IMR-90 (cell line): ENCODE measurements at regions not wholly inside any gene's neighbourhood (a gene's known extent, or its start where the extent isn't known, plus 50 kb on each side); places are given as distances from the start of the nearest gene placed in this dataset.
A peak's percentile ranks its signal among the peaks of the same experiment; 100 is the strongest.

Experiments used
- ATAC-seq: fragments of 200-7000 bp; cut with Tn5 transposase; 2 replicates; pipeline ENCODE4 v1.9.1; 2020; ENCODE audit warnings: low read depth, mild to moderate bottlenecking, moderate library complexity
- BruUV-seq: library from RNA; stranded (reverse); fragments of 400-500 nt; replicated peaks from 2 replicates; lab custom pipeline; 2021; lab: Mats Ljungman, UMichigan
- CTCF ChIA-PET: fragments of 300-600 bp; formaldehyde crosslinking; extraction: SDS; loops from one replicate; lab custom pipeline; 2021; ENCODE audit warnings: antibody characterized with exemption; lab: Yijun Ruan, JAX
- POLR2A ChIA-PET: fragments of 300-600 bp; sonication (Branson Sonifier 250); formaldehyde crosslinking; loops from one replicate; lab custom pipeline; 2022; ENCODE audit warnings: antibody characterized with exemption; ENCODE audit not compliant: unreplicated experiment; lab: Charles Lee
- DNase-seq: peaks from one replicate; pipeline ENCODE4 v3.0.0; 2013
- H2AFZ ChIP-seq: replicated peaks from 2 replicates; pipeline ENCODE3; 2013; ENCODE audit warnings: low read length, mild to moderate bottlenecking; ENCODE audit not compliant: poor library complexity
- H2AK5ac ChIP-seq: 2 replicates; pipeline ENCODE4 v1.6.1; 2013; ENCODE audit warnings: low read depth, low read length, inconsistent platforms
- H2AK9ac ChIP-seq: replicated peaks from 2 replicates; pipeline ENCODE3; 2013; ENCODE audit warnings: mild to moderate bottlenecking, low read depth, low read length, moderate library complexity; ENCODE audit not compliant: poor library complexity
- H2BK120ac ChIP-seq: 2 replicates; pipeline ENCODE4 v1.6.1; 2013; ENCODE audit warnings: low read depth, low read length, inconsistent platforms
- H2BK15ac ChIP-seq: 3 replicates; pipeline ENCODE4 v1.6.1; 2013; ENCODE audit warnings: low read depth, low read length, inconsistent platforms
- H2BK20ac ChIP-seq: 2 replicates; pipeline ENCODE4 v1.6.1; 2013; ENCODE audit warnings: low read depth, mild to moderate bottlenecking, inconsistent platforms, low read length, moderate library complexity
- H2BK5ac ChIP-seq: 2 replicates; pipeline ENCODE4 v1.6.1; 2013; ENCODE audit warnings: mild to moderate bottlenecking, low read depth, low read length, inconsistent platforms; ENCODE audit not compliant: poor library complexity, severe bottlenecking
- H3K14ac ChIP-seq: replicated peaks from 2 replicates; pipeline ENCODE4 v1.6.1; 2013; ENCODE audit warnings: low read depth, low read length, inconsistent platforms
- H3K18ac ChIP-seq: 2 replicates; pipeline ENCODE4 v1.6.1; 2013; ENCODE audit warnings: low read depth, low read length, control low read depth
- H3K23ac ChIP-seq: 2 replicates; pipeline ENCODE4 v1.6.1; 2013; ENCODE audit warnings: low read depth, low read length, inconsistent platforms
- H3K27ac ChIP-seq: 2 replicates; pipeline ENCODE4 v1.5.1; 2013; ENCODE audit warnings: mild to moderate bottlenecking, control low read depth, low read length; ENCODE audit not compliant: insufficient read depth
- H3K27me3 ChIP-seq: 2 replicates; pipeline ENCODE4 v1.6.1; 2013; ENCODE audit warnings: low read length; ENCODE audit not compliant: control insufficient read depth, insufficient read depth
- H3K36me3 ChIP-seq: 2 replicates; pipeline ENCODE4 v1.6.1; 2013; ENCODE audit warnings: low read length, mixed read lengths; ENCODE audit not compliant: control insufficient read depth, insufficient read depth
- H3K4ac ChIP-seq: 2 replicates; pipeline ENCODE4 v1.6.1; 2013; ENCODE audit warnings: low read depth, low read length, inconsistent platforms
- H3K4me1 ChIP-seq: 2 replicates; pipeline ENCODE4 v1.6.1; 2013; ENCODE audit warnings: low read length, mixed read lengths; ENCODE audit not compliant: control insufficient read depth, insufficient read depth
- H3K4me2 ChIP-seq: 2 replicates; pipeline ENCODE4 v1.6.1; 2013; ENCODE audit warnings: low read depth, mild to moderate bottlenecking, control low read depth, low read length, moderate library complexity
- H3K4me3 ChIP-seq: 2 replicates; pipeline ENCODE4 v1.5.1; 2013; ENCODE audit warnings: low read depth, mild to moderate bottlenecking, control low read depth, low read length, moderate library complexity; ENCODE audit not compliant: insufficient read depth
- H3K56ac ChIP-seq: 2 replicates; pipeline ENCODE4 v1.6.1; 2013; ENCODE audit warnings: low read length, inconsistent platforms; ENCODE audit not compliant: insufficient read depth; ENCODE audit errors: extremely low read depth
- H3K79me1 ChIP-seq, 2 experiments: 2 replicates each; pipeline ENCODE4 v1.6.1; 2013; ENCODE audit warnings: low read length in 2 of 2, inconsistent platforms in 1 of 2, low read depth in 1 of 2
- H3K9ac ChIP-seq: 2 replicates; pipeline ENCODE4 v1.6.1; 2013; ENCODE audit warnings: low read depth, low read length, control low read depth
- H3K9me1 ChIP-seq: 2 replicates; pipeline ENCODE4 v1.6.1; 2013; ENCODE audit warnings: low read length, inconsistent platforms; ENCODE audit not compliant: insufficient read depth
- H3K9me3 ChIP-seq: 2 replicates; pipeline ENCODE4 v1.6.1; 2013; ENCODE audit warnings: low read length; ENCODE audit not compliant: control insufficient read depth, insufficient read depth
- H4K20me1 ChIP-seq: 2 replicates; pipeline ENCODE4 v1.6.1; 2013; ENCODE audit warnings: low read length, inconsistent platforms; ENCODE audit not compliant: insufficient read depth
- H4K5ac ChIP-seq: 2 replicates; pipeline ENCODE4 v1.6.1; 2013; ENCODE audit warnings: mild to moderate bottlenecking, low read depth, low read length, control low read depth
- H4K8ac ChIP-seq, 2 experiments: 2 replicates each; pipeline ENCODE4 v1.6.1; 2013; ENCODE audit warnings: low read depth in 2 of 2, low read length in 2 of 2, control low read depth in 1 of 2, inconsistent platforms in 1 of 2
- H4K91ac ChIP-seq: 2 replicates; pipeline ENCODE4 v1.6.1; 2013; ENCODE audit warnings: low read depth, low read length, inconsistent platforms; ENCODE audit not compliant: insufficient read depth
- MAFK ChIP-seq: IDR thresholded peaks from 2 replicates; pipeline ENCODE4 v1.6.1; 2012; ENCODE audit warnings: low read depth, low read length, improper control_type of control experiment
- NFE2L2 ChIP-seq: fragments of 150-350 bp; IDR thresholded peaks from 2 replicates; pipeline ENCODE4 v1.6.1; 2016; ENCODE audit warnings: low read depth, mild to moderate bottlenecking, low read length
- dilution Hi-C: fragments of 300-500 bp; cut with HindIII; formaldehyde crosslinking; loops from one replicate; pipeline ENCODE4 v1.14.3; 2018; ENCODE audit warnings: low sequenced_read_pairs; ENCODE audit not compliant: unreplicated experiment
- in situ Hi-C: fragments of 300-500 bp; cut with MboI; formaldehyde crosslinking; loops from 3 replicates; pipeline ENCODE4 v1.14.3; 2019; ENCODE audit warnings: low sequenced_read_pairs, inconsistent platforms, mixed read lengths
- intact Hi-C: fragments of 100-400 bp; cut with micrococcal nuclease; formaldehyde crosslinking; loops from 2 replicates; pipeline ENCODE4 v1.10.0; 2022

DNA sequence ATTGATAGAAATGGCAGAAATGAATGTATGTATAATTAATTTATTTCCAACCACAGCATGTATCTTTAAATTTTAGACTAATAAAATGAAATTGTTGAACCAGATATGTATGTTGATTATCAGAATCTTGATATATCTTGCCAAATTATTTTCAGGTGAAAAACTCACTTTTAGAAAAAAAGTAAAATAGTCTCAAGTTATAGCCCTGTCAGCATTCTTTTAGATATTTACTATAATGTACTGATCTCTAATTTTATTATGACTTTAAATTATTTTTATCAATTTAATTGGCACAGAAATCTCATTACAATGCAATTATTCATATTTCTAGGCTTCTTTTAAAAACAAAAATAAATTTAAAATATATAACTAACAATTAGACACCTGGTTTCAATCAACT lies 1990.4 kb upstream of the CDH6 start:
- no peak for DNase-seq
- Histone ChIP-seq H3K56ac (no peak overlapping the region), H3K36me3 (no peaks in the 10 kb centered on the region), H3K9ac (no peak overlapping the region), H3K18ac (no peak overlapping the region), H4K20me1 (no peaks in the 10 kb centered on the region), H4K8ac (no peak overlapping the region), H3K23ac (no peak overlapping the region), H4K5ac (no peak overlapping the region), H3K4ac (no peak overlapping the region), H3K79me1 (no peaks in the 10 kb centered on the region), H2AFZ (no peak overlapping the region), H3K4me1 (no peaks in the 10 kb centered on the region), H4K91ac (no peak overlapping the region), H3K4me2 (no peak overlapping the region), H3K27ac (no peak overlapping the region), H3K4me3 (no peak overlapping the region), H2BK15ac (no peak overlapping the region), H3K14ac (no peak overlapping the region), H2BK20ac (no peak overlapping the region), H3K9me1 (no peaks in the 10 kb centered on the region), H2BK5ac (no peak overlapping the region), H2AK5ac (no peak overlapping the region), H3K9me3 (no peaks in the 10 kb centered on the region), H2AK9ac (no peak overlapping the region), H3K27me3 (no peaks in the 10 kb centered on the region), H2BK120ac (no peak overlapping the region)
- TF ChIP-seq NFE2L2, result no peak
- peak; percentile 61 for TF ChIP-seq MAFK
- BruUV-seq, result no TSS peak
- ChIA-PET POLR2A (no interaction called here), CTCF (no interaction called here)
- no peak for ATAC-seq
- intact Hi-C loops (no loop called here), dilution Hi-C loops (no loop called here), in situ Hi-C loops (no loop called here)
